Raji (cell line): ENCODE measurements at regions not wholly inside any gene's neighbourhood (a gene's known extent, or its start where the extent isn't known, plus 50 kb on each side); places are given as distances from the start of the nearest gene placed in this dataset.

Source experiments
- POLR2A ChIP-seq: IDR thresholded peaks from 2 replicates; pipeline ENCODE4 v1.6.1; 2011; ENCODE audit warnings: low read depth, low read length, control low read depth; ENCODE audit not compliant: insufficient read depth

DNA sequence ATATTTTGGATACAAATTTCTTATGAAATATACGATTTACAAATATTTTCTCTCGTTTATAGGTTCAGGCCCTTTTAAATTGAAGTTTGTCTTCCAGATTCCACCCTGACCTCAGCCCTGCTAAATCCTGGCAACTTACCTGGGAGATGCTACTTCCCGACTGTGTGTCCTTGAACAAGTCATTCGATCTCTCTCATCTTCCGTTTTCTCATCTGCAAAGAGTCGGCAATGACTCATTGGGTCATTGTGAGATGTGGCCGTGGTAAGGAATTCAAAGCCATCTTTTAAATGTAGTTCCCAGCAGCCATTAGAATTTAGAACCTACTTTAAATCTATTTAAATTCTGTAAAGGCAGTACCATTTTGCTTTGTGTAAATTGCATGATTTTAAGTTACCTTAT is 72.5 kb downstream of the LHX2 start:
- no peak for TF ChIP-seq POLR2A

- TF ChIP-seq POLR2A: no peak
Measured at GRCh38 chr9:124087226-124087625, 75.7 kb downstream of the LHX2 start.

GRCh38 chr9:124088476-124088837 is 76.9 kb downstream of the LHX2 start:
- TF ChIP-seq POLR2A: no peak

GRCh38 chr9:124098141-124098905 is 86.8 kb downstream of the LHX2 start:
- no peak for TF ChIP-seq POLR2A

- TF ChIP-seq POLR2A: no peak
Measured at GRCh38 chr9:124099860-124100259, 88.3 kb downstream of the LHX2 start.

GRCh38 chr9:124101215-124101968 is 89.8 kb downstream of the LHX2 start:
- TF ChIP-seq POLR2A: no peak

DNA sequence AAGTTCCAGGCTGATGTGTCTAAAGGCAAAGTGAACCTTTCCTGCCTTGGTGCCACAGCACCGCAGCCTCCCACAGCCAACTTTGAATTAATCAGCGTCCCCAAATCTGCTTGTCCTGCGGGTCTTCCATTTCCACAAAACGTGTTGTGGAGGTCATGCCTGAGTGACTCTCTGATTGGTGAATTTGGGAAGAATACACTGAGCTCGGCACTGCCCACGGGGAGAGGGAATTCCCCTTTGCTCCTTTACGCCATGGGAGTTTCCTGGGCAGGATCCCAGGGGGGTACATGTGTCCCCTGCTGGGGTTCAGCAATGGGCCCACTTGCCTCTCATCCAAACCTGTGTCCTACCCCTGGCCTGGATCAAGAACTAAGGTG is 90.4 kb downstream of the LHX2 start:
- TF ChIP-seq POLR2A: no peak

- no peak for TF ChIP-seq POLR2A
Measured at GRCh38 chr9:124102363-124102762, 90.8 kb downstream of the LHX2 start.

DNA sequence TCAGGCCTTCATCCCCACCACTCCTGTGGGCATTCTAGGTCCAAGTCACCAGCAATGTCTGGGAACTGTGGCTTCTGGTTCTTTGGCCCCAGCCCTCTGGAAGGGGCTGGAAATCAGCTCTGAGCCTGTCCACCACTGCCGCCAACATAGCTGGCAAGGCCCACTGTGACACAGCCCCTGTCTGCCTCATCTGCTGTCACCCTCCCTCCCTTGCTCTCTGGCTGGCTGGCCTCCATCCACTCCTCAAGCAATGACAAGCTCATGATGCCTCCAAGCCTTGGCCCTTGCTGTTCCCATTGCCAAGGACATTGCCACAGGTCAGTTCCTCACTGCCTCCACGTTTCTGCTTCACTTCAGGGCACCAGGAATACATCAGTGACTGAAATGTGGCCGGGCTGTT is 93.7 kb downstream of the LHX2 start:
- TF ChIP-seq POLR2A: no peak

- TF ChIP-seq POLR2A: no peak
Measured at GRCh38 chr9:124108216-124108615, 96.6 kb downstream of the LHX2 start.

DNA sequence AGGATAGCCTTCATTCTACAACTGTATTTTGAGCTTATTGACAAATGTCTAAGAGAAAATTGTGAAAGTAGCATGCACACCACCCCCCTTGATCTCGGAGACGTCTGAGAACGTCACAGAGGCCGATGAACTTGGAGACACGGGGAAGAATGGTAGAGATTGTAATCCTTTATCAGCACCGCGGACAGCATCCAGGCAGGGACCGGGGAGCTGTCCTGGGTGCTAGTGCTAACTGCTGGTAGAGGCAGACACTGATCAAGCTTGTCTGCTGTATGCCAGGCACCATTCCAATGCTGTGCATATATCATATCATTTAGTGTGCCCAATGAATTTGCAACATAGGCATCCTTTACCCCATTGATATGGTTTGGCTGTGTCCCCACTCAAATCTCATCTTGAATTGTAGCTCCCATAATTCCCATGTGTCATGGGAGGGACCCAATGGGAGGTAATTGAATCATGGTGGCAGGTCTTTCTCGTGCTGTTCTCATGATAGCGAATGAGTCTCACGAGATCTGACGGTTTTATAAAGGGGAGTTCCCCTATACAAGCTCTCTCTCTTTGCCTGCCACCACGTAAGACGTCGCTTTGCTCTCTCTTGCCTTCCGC is 98.8 kb downstream of the LHX2 start:
- no peak for TF ChIP-seq POLR2A

DNA sequence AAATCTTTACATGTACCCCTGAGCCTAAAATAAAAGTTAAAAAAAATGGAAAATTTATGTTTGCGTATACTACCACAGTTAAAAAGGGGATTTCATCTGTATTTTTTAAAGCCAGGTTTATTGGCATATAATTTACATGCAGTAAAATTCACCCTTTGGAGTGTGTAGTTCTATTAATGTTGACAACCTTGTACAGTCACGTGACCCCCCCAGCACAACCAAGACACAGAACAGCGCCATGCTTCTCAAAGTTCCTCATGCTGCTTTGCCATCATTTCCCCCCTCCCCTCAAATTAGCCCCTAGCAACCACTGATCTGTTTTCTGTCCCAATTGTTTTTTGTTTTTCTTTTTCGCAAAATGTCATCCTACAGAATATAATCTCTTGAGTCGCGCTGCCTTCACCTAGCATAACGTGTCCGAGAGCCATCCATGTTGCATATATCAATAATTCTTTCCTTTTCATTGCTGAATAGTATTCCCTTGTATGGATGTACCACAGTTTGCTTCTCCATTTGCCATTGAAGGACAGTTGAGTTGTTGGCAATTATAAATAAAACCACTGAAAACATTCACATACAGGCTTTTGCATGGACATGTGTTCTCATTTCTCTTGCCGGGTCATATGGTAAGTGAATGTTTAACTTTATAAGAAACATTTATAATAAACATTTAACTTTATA is 105.3 kb downstream of the LHX2 start:
- no peak for TF ChIP-seq POLR2A

DNA sequence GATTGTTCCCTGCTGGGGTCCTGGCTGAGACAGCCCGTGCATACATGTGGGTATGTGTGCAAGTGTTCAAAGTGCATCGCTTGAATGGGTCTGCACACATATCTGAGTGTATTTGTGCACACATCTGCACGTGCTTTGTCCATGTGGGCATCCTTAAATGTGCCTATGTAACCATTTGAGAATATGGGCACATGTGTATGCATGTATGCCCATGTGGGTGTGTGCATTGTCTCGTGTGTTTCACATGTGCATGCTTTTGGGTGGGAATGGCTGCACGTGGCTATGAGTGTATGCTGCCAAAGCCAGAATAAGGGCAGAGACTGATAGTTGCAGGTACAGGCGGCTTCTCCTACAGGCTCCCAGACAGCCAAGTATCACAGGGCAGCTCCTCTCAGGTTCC is 107.3 kb downstream of the LHX2 start:
- no peak for TF ChIP-seq POLR2A

DNA sequence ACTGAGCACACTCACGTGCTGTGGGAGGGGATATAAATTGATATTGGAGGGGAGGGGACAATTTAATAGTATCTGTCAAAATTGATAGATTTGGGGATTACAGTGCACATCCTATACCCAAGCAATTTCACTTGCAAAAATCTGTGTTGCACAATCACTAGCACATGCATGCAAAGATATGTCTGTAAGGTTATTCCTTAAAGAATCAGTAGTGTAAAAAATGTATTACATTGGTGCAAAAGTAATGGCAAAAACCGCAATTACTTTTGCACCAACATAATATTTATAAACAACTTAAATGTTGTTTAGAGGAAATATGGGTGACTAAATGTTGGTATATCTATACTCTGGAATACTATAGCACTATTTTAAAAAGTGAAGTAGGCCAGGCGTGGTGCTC is 108.7 kb downstream of the LHX2 start:
- no peak for TF ChIP-seq POLR2A

- TF ChIP-seq POLR2A: no peak
Measured at GRCh38 chr9:124121725-124122124, 110.2 kb downstream of the LHX2 start.

- no peak for TF ChIP-seq POLR2A
Measured at GRCh38 chr9:124122321-124122720, 110.8 kb downstream of the LHX2 start.
